Activated naive CD4-positive, alpha-beta T cell treated with anti-CD3 and anti-CD28 coated beads for 36 hours (primary cell): ENCODE measurements at regions not wholly inside any gene's neighbourhood (a gene's known extent, or its start where the extent isn't known, plus 50 kb on each side); places are given as distances from the start of the nearest gene placed in this dataset.
"Not testable (repeated sequence)": the region's sequence is repeated elsewhere in the genome, so short reads cannot be mapped to it uniquely, and the experiment has no call there.

Experiments used
- CTCF ChIA-PET: fragments of 350-600 bp; sonication (Branson Sonifier 250); formaldehyde crosslinking; loops from one replicate; lab custom pipeline; 2021; ENCODE audit warnings: antibody characterized with exemption; lab: Charles Lee
- DNase-seq: peaks from one replicate; pipeline ENCODE4 v3.0.0-alpha.2; 2020
- H3K27ac Mint-ChIP-seq: one replicate; pipeline ENCODE4 v1.8.0; 2021; ENCODE audit warnings: mild to moderate bottlenecking, mixed read lengths
- H3K27me3 Mint-ChIP-seq: one replicate; pipeline ENCODE4 v1.8.0; 2021; ENCODE audit warnings: low read depth, mixed read lengths
- H3K36me3 Mint-ChIP-seq: one replicate; pipeline ENCODE4 v1.8.0; 2021; ENCODE audit warnings: low read depth, mixed read lengths
- H3K4me1 Mint-ChIP-seq: one replicate; pipeline ENCODE4 v1.8.0; 2021; ENCODE audit warnings: low read depth, mixed read lengths
- H3K4me3 Mint-ChIP-seq: one replicate; pipeline ENCODE4 v1.8.0; 2021; ENCODE audit warnings: mild to moderate bottlenecking, moderate library complexity, mixed read lengths
- H3K9me3 Mint-ChIP-seq: one replicate; pipeline ENCODE4 v1.8.0; 2021; ENCODE audit warnings: mixed read lengths
- intact Hi-C: fragments of 100-400 bp; cut with micrococcal nuclease; formaldehyde crosslinking; loops from one replicate; pipeline ENCODE4 v1.15.1; 2023

- Mint-ChIP-seq H3K4me3 (no peak overlapping the region), H3K27ac (no peak overlapping the region), H3K36me3 (no peaks in the 10 kb centered on the region), H3K9me3 (no peaks in the 10 kb centered on the region), H3K27me3 (peaks cover 13% of the 10 kb centered on the region), H3K4me1 (no peaks in the 10 kb centered on the region)
- intact Hi-C loops: no loop called here
- no peak for DNase-seq
- CTCF ChIA-PET: no interaction called here
These were observed 604.8 kb upstream of the LCORL start for GRCh38 chr4:18626366-18626765.

DNA sequence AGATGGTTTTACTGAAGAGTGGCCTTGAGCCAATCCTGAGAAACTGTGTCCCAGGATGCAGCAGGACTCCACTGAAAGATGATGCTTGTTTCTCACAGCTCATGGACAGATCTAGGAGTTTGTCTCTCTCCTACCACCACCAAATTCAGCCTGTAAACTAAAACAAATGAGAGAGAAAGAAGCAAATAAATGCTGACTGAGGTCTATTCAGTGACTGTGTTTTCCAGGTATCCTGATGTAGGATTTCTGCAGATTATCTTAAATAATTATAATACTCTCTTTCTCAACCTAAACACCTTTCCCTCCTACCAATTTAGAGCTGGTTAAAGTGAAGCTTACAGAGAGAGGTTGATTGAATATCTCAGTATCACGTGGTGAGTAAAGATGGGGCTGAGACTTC, 599.6 kb upstream of the LCORL start:
- CTCF ChIA-PET: no interaction called here
- Mint-ChIP-seq H3K9me3 (no peaks in the 10 kb centered on the region), H3K27ac (no peak overlapping the region), H3K27me3 (peaks cover 22% of the 10 kb centered on the region), H3K36me3 (no peaks in the 10 kb centered on the region), H3K4me1 (no peaks in the 10 kb centered on the region), H3K4me3 (no peak overlapping the region)
- intact Hi-C loops: no loop called here
- no peak for DNase-seq

GRCh38 chr4:18616720-18617119, 595.2 kb upstream of the LCORL start:
- Mint-ChIP-seq H3K27me3 (peaks cover 12% of the 10 kb centered on the region), H3K4me1 (no peaks in the 10 kb centered on the region), H3K27ac (no peak overlapping the region), H3K4me3 (no peak overlapping the region), H3K9me3 (no peaks in the 10 kb centered on the region), H3K36me3 (no peaks in the 10 kb centered on the region)
- intact Hi-C loops: no loop called here
- CTCF ChIA-PET: no interaction called here
- no peak for DNase-seq

DNA sequence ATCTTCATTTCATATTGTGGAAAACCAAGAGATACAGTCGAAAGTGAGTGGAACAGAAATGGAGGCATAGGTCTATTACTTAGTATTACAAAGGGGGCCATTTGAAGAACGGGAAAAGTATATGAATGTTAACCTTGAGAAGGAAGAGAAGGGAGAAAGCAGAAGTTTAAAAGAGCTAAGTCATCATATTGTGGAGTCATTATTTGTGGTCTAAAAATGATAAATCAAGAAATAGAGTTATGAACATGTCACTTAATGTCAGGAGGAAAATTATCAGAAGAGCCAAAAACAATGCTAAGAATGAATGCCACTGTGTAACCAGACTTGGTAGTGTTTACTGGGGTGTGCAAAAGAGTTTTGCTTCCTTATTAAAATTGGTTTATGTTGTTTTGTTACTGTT, 589.5 kb upstream of the LCORL start:
- CTCF ChIA-PET: no interaction called here
- H3K27me3 Mint-ChIP-seq: peaks cover 5% of the 10 kb centered on the region
- no peaks in the 10 kb centered on the region for H3K36me3 Mint-ChIP-seq
- H3K9me3 Mint-ChIP-seq: peaks cover 5% of the 10 kb centered on the region
- DNase-seq: no peak
- no peak overlapping the region for H3K27ac Mint-ChIP-seq
- H3K4me1 Mint-ChIP-seq: no peaks in the 10 kb centered on the region
- no peak overlapping the region for H3K4me3 Mint-ChIP-seq
- intact Hi-C loops: no loop called here

DNA sequence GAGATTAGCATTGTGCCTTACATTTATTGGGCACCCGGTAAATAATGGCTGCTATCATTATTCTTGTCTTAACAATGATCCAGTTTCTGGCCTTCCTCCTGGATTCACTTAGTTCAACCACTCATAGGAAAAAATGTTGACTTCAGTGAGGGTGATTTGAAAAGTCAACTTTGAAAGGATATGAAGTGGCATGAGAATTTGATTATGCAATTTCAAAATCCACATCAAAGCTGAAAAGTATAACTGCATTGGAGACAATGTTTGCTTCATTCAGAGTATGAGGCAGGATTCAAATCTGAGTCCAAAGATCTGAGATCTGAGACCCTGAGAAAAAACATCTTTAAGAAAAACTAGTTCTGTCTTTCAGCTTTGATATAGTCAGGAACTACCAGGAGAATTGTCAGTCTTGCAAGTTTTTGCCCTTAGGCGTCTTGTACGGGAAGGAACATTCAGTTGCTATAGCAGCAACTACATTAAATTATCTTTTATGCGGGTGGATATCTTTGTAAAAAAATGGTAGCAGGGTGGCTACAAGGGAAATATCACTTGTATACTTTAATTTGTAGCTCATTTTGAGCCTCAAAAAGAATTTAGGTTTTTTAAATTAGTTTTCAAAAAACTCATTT, 587.5 kb upstream of the LCORL start:
- H3K36me3 Mint-ChIP-seq: no peaks in the 10 kb centered on the region
- H3K27me3 Mint-ChIP-seq: peaks cover 9% of the 10 kb centered on the region
- intact Hi-C loops: no loop called here

GRCh38 chr4:18602610-18603009, 581.1 kb upstream of the LCORL start:
- H3K27ac Mint-ChIP-seq, H3K9me3 Mint-ChIP-seq, DNase-seq, H3K4me3 Mint-ChIP-seq, H3K4me1 Mint-ChIP-seq, intact Hi-C loops, CTCF ChIA-PET, H3K36me3 Mint-ChIP-seq: not testable (repeated sequence)
- H3K27me3 Mint-ChIP-seq: peaks cover 15% of the 10 kb centered on the region

More for the DNA sequence above, 587.5 kb upstream of the LCORL start:
- CTCF ChIA-PET: interaction anchor here (0.7 kb wide), 1 partner anchor 293 kb away, joined by 3 read pairs; no protein-coding TSS in a partner anchor
- peaks cover 5% of the 10 kb centered on the region for H3K9me3 Mint-ChIP-seq
- no peak overlapping the region for H3K27ac Mint-ChIP-seq
- H3K4me3 Mint-ChIP-seq: no peak overlapping the region
- no peak for DNase-seq
- H3K4me1 Mint-ChIP-seq: no peaks in the 10 kb centered on the region

DNA sequence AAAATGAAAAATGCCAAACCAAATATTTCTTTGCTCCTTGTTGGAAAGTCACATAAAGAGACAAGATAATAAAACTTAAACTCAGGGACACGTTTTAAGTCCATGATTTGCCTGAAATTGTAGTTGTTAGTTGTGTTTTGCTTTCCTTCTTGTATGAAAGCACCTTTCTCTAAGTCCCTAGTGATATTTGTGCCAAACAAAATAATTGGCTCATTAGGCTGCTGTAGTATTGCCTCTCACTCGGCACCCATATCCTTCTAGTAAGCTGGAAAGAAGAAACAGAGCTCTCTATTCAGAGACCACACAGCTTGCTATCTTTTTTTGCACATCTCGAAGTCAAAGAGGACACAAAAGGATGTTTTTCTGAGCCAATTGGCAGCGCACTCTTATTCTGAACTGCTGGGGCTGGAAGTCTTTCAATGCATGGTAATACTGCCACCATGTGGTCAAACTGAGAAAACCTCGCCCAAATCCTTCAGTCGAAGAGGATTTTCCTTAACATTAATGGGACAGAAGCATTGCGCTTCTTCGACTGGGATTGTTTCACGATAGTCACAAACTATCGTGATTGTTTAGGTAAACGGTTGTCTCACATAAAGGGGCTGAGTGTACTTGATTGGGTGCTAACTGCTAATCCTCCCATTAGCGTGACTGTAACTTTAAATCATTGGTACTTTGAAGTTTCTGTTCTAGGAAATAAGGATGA, 571.9 kb upstream of the LCORL start:
- no peaks in the 10 kb centered on the region for H3K36me3 Mint-ChIP-seq
- CTCF ChIA-PET: interaction anchor here (0.6 to 2.0 kb wide), 4 partner anchors 8 to 1044 kb away, joined by 3 to 5 read pairs (median 3); no protein-coding TSS in a partner anchor
- no peaks in the 10 kb centered on the region for H3K9me3 Mint-ChIP-seq
- no peak overlapping the region for H3K4me3 Mint-ChIP-seq
- H3K27ac Mint-ChIP-seq: no peak overlapping the region
- peaks cover 5% of the 10 kb centered on the region for H3K4me1 Mint-ChIP-seq
- H3K27me3 Mint-ChIP-seq: peaks cover 15% of the 10 kb centered on the region
- peak; percentile 57 for DNase-seq
- intact Hi-C loops: loop anchor here (1.0 to 10.0 kb wide), 7 partner anchors 517 to 1044 kb away; no protein-coding TSS in a partner anchor

- DNase-seq: no peak
- intact Hi-C loops: no loop called here
- CTCF ChIA-PET: interaction anchor here (0.6 kb wide), 1 partner anchor 765 kb away, joined by 3 read pairs; no protein-coding TSS in a partner anchor
- Mint-ChIP-seq H3K27ac (no peak overlapping the region), H3K4me3 (no peak overlapping the region), H3K4me1 (no peaks in the 10 kb centered on the region), H3K9me3 (no peaks in the 10 kb centered on the region), H3K36me3 (no peaks in the 10 kb centered on the region), H3K27me3 (peaks cover 29% of the 10 kb centered on the region)
These were observed 561.3 kb upstream of the LCORL start for GRCh38 chr4:18582841-18583240.

- CTCF ChIA-PET: no interaction called here
- DNase-seq: no peak
- Mint-ChIP-seq H3K27ac (no peak overlapping the region), H3K9me3 (no peaks in the 10 kb centered on the region), H3K4me1 (no peaks in the 10 kb centered on the region), H3K4me3 (no peak overlapping the region), H3K36me3 (no peaks in the 10 kb centered on the region), H3K27me3 (peaks cover 16% of the 10 kb centered on the region)
- intact Hi-C loops: no loop called here
These were observed 556.8 kb upstream of the LCORL start for GRCh38 chr4:18578307-18578706.

DNA sequence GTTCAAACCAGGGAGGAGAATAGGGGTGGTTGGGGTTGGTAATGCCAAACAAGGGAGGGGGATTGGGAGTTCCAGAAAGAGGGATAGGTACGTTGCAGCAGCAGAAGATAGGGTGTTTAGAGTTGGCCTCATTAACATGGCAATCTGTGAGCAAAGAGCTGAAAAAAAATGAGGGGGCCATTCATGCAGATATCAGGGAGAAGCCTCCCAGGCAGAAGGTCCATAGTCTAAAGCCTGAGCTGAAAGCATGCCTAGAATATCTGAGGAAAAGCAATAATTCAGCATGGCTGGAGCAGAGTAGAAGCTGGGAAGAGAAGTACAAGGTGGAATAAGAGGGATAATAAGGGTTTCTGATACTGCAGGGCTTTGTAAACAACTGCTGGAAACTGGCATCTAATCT, 550.9 kb upstream of the LCORL start:
- no peaks in the 10 kb centered on the region for H3K4me1 Mint-ChIP-seq
- CTCF ChIA-PET: interaction anchor here (0.7 kb wide), 1 partner anchor 13 kb away, joined by 3 read pairs; no protein-coding TSS in a partner anchor
- no peaks in the 10 kb centered on the region for H3K9me3 Mint-ChIP-seq
- H3K36me3 Mint-ChIP-seq: no peaks in the 10 kb centered on the region
- no peak overlapping the region for H3K27ac Mint-ChIP-seq
- intact Hi-C loops: no loop called here
- no peak for DNase-seq
- no peak overlapping the region for H3K4me3 Mint-ChIP-seq
- peaks cover 7% of the 10 kb centered on the region for H3K27me3 Mint-ChIP-seq

DNA sequence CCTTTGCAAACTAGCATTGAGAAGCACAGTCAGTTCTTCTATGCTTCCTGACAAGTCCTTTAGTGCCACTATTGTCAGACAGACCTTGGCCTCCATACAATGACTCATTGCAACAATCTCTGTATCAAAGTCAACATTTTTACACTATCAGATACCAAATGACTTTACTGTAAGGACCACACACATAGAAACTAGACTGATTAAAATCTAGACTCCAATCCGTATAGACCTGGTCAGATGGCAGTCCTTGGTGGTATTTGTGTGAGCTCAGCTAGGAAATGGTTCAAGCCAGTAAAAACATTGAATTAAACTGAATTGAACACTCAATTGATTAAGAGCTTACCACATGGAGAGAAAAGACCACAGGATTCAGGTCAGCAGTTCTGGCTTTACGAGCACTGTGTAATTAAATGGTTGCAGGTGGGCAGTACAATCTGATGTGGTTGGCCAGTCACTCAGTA, 549.8 kb upstream of the LCORL start:
- CTCF ChIA-PET: no interaction called here
- peaks cover 7% of the 10 kb centered on the region for H3K27me3 Mint-ChIP-seq
- H3K27ac Mint-ChIP-seq: no peak overlapping the region
- DNase-seq: no peak
- no peaks in the 10 kb centered on the region for H3K9me3 Mint-ChIP-seq
- H3K4me3 Mint-ChIP-seq: no peak overlapping the region
- no peaks in the 10 kb centered on the region for H3K4me1 Mint-ChIP-seq
- intact Hi-C loops: no loop called here
- no peaks in the 10 kb centered on the region for H3K36me3 Mint-ChIP-seq

- Mint-ChIP-seq H3K9me3 (no peaks in the 10 kb centered on the region), H3K4me3 (no peak overlapping the region), H3K27ac (no peak overlapping the region), H3K36me3 (no peaks in the 10 kb centered on the region), H3K4me1 (no peaks in the 10 kb centered on the region), H3K27me3 (peaks cover 7% of the 10 kb centered on the region)
- CTCF ChIA-PET: no interaction called here
- intact Hi-C loops: no loop called here
- DNase-seq: no peak
These were observed 548.8 kb upstream of the LCORL start for GRCh38 chr4:18570370-18570769.

DNA sequence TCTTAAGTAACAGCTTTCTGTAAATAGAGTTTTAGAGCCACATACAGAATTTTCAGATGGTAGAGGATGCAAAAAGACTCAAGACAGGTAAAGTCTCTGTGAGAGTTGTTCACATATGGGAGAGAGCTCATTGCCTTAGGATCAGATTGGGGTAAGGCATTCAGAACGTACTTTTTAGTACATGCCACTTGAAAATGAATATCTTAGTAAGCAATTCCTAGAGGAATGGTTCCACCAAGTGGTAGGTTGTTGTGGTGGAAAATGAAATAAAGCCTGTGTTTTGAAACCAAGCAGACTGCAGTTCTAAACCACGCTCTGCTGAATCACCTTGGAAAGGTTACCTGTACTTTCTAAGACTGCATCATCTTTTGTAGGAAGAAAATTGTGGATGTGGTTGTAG, 547.0 kb upstream of the LCORL start:
- H3K9me3 Mint-ChIP-seq: peaks cover 3% of the 10 kb centered on the region
- no peak overlapping the region for H3K27ac Mint-ChIP-seq
- intact Hi-C loops: no loop called here
- H3K4me1 Mint-ChIP-seq: no peaks in the 10 kb centered on the region
- no peak overlapping the region for H3K4me3 Mint-ChIP-seq
- CTCF ChIA-PET: no interaction called here
- H3K36me3 Mint-ChIP-seq: no peaks in the 10 kb centered on the region
- no peak for DNase-seq
- peaks cover 8% of the 10 kb centered on the region for H3K27me3 Mint-ChIP-seq
